Parathyroid adenoma (tissue), 2 donors: ENCODE measurements at regions not wholly inside any gene's neighbourhood (a gene's known extent, or its start where the extent isn't known, plus 50 kb on each side); places are given as distances from the start of the nearest gene placed in this dataset.

Experiments used
- H2AFZ ChIP-seq: fragments of 300-600 bp; sonication (generic); one replicate; pipeline ENCODE4 v1.7.0; 2017; ENCODE audit warnings: antibody characterized with exemption, mild to moderate bottlenecking
- H3K27ac ChIP-seq: fragments of 300-600 bp; sonication (generic); one replicate; pipeline ENCODE4 v1.7.0; 2017
- H3K27me3 ChIP-seq: fragments of 300-600 bp; sonication (generic); one replicate; pipeline ENCODE4 v1.7.0; 2017; ENCODE audit warnings: low read length; ENCODE audit not compliant: control insufficient read depth, insufficient read depth
- H3K36me3 ChIP-seq: fragments of 300-600 bp; sonication (generic); one replicate; pipeline ENCODE4 v1.7.0; 2017; ENCODE audit warnings: low read length; ENCODE audit not compliant: control insufficient read depth, insufficient read depth
- H3K4me1 ChIP-seq: fragments of 300-600 bp; sonication (generic); one replicate; pipeline ENCODE4 v1.7.0; 2017; ENCODE audit warnings: control low read depth
- H3K4me2 ChIP-seq: fragments of 300-600 bp; sonication (generic); one replicate; pipeline ENCODE4 v1.7.0; 2017; ENCODE audit warnings: low read length
- H3K4me3 ChIP-seq: fragments of 300-600 bp; sonication (generic); one replicate; pipeline ENCODE4 v1.7.0; 2017; ENCODE audit warnings: low read depth, low read length
- H3K79me2 ChIP-seq: fragments of 300-600 bp; sonication (generic); one replicate; pipeline ENCODE4 v1.7.0; 2017; ENCODE audit warnings: control low read depth
- H3K9ac ChIP-seq: fragments of 300-600 bp; sonication (generic); one replicate; pipeline ENCODE4 v1.7.0; 2017; ENCODE audit warnings: mild to moderate bottlenecking
- H3K9me3 ChIP-seq: fragments of 300-600 bp; sonication (generic); one replicate; pipeline ENCODE4 v1.7.0; 2017; ENCODE audit warnings: low read length; ENCODE audit not compliant: control insufficient read depth
- CTCF ChIP-seq: fragments of 300-600 bp; sonication (generic); IDR thresholded peaks from one replicate; pipeline ENCODE4 v1.7.0; 2017; ENCODE audit warnings: antibody characterized with exemption, mild to moderate bottlenecking
- donor health status: primary hyperparathyroidism.

DNA sequence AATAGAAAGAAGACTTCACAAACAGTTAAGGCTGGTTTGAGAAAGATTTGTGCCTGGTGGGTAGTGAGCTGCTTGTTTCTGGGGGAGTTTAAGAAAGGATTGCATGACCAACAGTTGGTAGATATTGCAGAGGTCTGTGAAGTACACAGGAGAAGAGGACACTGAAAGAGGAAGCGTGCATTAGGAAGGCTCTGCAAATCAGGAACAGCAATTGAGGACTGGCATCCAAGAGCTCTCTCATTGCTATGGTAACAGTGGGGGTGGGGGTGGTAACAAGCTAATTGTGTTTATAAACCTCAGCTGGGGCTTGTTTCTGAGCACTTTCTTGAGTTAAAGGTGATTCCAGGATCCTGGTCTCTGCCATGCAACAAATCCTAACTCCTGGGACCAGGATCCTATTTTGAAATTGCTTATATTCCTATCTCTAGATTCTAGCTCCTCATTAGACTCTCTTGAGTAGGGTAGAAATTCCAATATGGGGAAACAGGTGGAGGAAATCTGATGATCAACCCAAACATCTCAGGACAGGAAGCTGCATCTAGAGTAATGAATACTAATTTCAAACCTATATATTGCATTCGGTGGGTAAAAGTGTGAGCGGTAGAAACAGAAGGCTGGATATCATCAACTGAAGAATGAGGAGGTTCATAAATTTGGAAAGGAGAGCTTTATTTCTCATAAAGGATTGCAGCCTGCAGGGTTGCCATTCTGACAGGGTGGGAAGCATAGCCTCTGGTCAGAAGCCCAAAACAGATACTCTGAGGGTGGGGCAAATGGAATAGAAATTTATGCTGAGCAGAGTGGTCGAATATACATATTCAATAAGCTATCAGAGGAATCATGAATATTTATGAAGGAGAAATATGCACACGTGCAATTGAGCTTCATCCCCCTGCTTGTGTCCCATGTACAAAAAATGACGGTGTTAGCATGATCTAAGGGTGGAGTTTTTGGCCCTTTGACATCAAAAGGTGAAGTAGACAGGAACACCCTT lies 79.4 kb downstream of the PTTG1 start:
- H3K9me3 ChIP-seq = no peaks in the 10 kb centered on the region
- H3K79me2 ChIP-seq = no peaks in the 10 kb centered on the region
- H3K36me3 ChIP-seq = no peaks in the 10 kb centered on the region
- no peak overlapping the region for H3K4me2 ChIP-seq
- H3K4me3 ChIP-seq = no peak overlapping the region
- TF ChIP-seq CTCF = no peak
- H3K4me1 ChIP-seq = no peaks in the 10 kb centered on the region
- H3K9ac ChIP-seq = no peak overlapping the region
- no peaks in the 10 kb centered on the region for H3K27me3 ChIP-seq
- no peak overlapping the region for H2AFZ ChIP-seq
- H3K27ac ChIP-seq = no peak overlapping the region

DNA sequence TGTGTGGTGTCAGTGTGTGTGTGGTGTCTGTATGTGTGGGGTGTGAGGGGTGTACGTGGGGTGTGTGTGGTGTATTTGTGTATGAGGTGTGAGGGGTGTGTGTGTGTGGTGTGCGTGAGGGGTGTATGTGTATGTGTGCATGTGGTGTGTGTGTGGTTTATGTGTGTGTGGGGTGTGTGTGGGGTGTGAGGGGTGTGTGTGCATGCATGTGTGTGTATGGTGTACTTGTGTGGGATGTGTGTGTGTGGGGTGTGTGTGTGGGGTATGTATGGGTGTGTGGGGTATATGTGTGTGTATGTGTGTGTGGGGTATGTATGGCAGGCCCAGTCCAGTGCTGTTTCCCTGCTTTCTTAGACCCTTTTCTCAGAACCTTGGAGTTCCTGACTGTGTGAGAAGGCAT lies 83.3 kb downstream of the PTTG1 start:
- no peaks in the 10 kb centered on the region for H3K9me3 ChIP-seq

DNA sequence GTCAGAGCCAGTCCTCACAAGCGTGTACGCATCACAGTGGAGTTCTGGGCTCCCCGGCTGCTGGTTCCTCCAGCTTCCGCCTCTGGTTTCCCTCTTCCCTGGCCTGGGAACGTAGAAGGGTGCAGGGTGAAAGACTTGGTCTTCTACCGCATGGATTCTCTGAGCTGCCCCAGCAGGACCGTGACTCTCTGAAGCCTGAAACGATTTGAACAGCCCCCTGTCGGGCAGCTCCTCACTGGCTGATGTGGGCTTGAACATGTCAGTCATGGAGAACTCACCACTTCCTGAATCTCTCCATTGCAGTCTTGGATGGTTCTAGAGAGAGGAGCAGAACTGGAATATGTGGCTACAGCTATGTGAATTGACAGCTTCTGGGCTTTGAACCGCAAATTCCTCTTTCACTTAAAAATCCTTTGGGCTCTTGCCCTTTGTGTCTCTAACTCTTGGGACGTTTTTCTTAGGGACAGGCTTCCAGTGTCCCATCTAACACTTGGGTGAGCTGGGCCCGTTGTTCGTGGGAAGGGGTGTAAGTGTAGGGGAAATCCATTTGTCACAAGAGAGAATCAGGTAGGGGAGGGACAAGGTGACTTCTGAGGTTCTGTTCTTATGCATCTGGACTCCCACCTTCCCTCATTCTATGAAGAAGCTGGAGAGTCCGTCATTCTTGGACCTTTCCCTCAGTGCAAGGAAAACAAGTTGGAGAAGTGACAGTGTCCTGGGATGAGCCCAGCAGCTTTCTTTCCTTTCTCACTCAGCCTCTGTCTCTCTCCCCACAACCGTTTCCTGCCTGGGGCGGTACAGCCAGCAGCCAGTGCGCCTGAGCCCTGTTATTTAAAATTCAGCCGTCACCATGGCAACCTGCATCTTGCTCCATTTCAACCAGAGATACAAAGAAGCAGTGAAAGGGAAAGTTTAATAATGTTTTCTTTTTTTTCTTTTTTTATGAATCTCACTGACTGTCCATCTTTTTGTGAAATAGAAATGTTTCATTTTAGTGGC lies 84.7 kb downstream of the PTTG1 start:
- no peak for TF ChIP-seq CTCF
- Histone ChIP-seq H3K9me3 (no peaks in the 10 kb centered on the region), H3K79me2 (no peaks in the 10 kb centered on the region), H3K27me3 (no peaks in the 10 kb centered on the region), H3K4me3 (no peak overlapping the region), H3K4me2 (no peak overlapping the region), H3K27ac (no peak overlapping the region), H3K9ac (no peak overlapping the region), H3K36me3 (no peaks in the 10 kb centered on the region), H3K4me1 (peaks cover 3% of the 10 kb centered on the region), H2AFZ (no peak overlapping the region)

More for the DNA sequence above, 83.3 kb downstream of the PTTG1 start:
- H3K4me3 ChIP-seq = no peak overlapping the region
- no peaks in the 10 kb centered on the region for H3K36me3 ChIP-seq
- no peak overlapping the region for H3K27ac ChIP-seq
- no peaks in the 10 kb centered on the region for H3K79me2 ChIP-seq
- H3K27me3 ChIP-seq = no peaks in the 10 kb centered on the region
- H3K9ac ChIP-seq = no peak overlapping the region
- no peak for TF ChIP-seq CTCF
- H3K4me2 ChIP-seq = no peak overlapping the region
- H2AFZ ChIP-seq = no peak overlapping the region
- peaks cover 3% of the 10 kb centered on the region for H3K4me1 ChIP-seq

- Histone ChIP-seq H3K9me3 (no peaks in the 10 kb centered on the region), H3K27me3 (no peaks in the 10 kb centered on the region), H3K4me3 (no peak overlapping the region), H3K27ac (no peak overlapping the region), H3K4me1 (peaks cover 3% of the 10 kb centered on the region), H2AFZ (no peak overlapping the region), H3K9ac (no peak overlapping the region), H3K36me3 (no peaks in the 10 kb centered on the region), H3K4me2 (no peak overlapping the region), H3K79me2 (no peaks in the 10 kb centered on the region)
- no peak for TF ChIP-seq CTCF
Measured at GRCh38 chr5:160507221-160507721, 85.6 kb downstream of the PTTG1 start.
